SU-DHL-6 (cell line): ENCODE measurements at regions not wholly inside any gene's neighbourhood (a gene's known extent, or its start where the extent isn't known, plus 50 kb on each side); places are given as distances from the start of the nearest gene placed in this dataset.

Source experiments
- CTCF ChIP-seq: fragments of 200-600 bp; sonication (generic); IDR thresholded peaks from one replicate; pipeline ENCODE4 v1.5.1; 2017; ENCODE audit warnings: antibody characterized with exemption, mild to moderate bottlenecking, low read length, moderate library complexity; ENCODE audit not compliant: insufficient read depth, poor library complexity, severe bottlenecking
- EZH2phosphoT487 ChIP-seq: fragments of 200-600 bp; sonication (generic), shearing (Covaris generic); conservative IDR thresholded peaks from 2 replicates; pipeline ENCODE4 v1.6.1; 2018; ENCODE audit warnings: mild to moderate bottlenecking, antibody characterized with exemption, low read length, moderate library complexity, mixed read lengths

- TF ChIP-seq CTCF (no peak), EZH2phosphoT487 (no peak)
Measured at GRCh38 chr16:48011878-48012658, 143.7 kb downstream of the ABCC12 start.
